Tibial nerve (tissue), 3 donors: ENCODE measurements at regions not wholly inside any gene's neighbourhood (a gene's known extent, or its start where the extent isn't known, plus 50 kb on each side); places are given as distances from the start of the nearest gene placed in this dataset.

Experiments used
- CTCF ChIP-seq, 5 experiments: fragments of 200-600 bp in 3 of 5; fragments of 450-650 bp in 2 of 5; sonication (generic) in 3 of 5; IDR thresholded peaks; one replicate each; pipeline ENCODE4 v1.5.1; 2016 to 2019; ENCODE audit warnings: antibody characterized with exemption in 5 of 5, mild to moderate bottlenecking in 3 of 5, moderate library complexity in 2 of 5
- POLR2A ChIP-seq, 2 donors: fragments of 450-650 bp; IDR thresholded peaks; one replicate each; pipeline ENCODE4 v1.6.1; 2017; ENCODE audit warnings: antibody characterized with exemption in 2 of 2, mild to moderate bottlenecking in 2 of 2, moderate library complexity in 2 of 2

DNA sequence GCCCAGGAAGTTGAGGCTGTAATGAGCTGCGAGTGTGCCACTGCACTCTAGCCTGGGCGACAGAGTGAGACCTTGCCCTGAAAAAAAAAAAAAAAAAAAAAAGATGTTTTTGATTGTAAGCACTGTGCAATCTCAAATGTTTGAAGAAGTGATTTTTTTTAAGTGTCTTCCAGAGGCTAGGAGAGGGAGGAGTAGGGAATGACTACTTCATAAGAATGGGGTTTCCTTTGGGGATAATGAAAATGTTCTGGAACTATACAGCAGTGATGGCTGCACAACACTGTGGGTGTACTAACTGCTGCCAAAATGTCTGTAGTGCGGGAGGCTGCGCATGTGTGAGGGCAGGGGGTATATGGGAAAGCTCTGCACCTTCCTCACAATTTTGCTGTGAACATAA lies 83.7 kb downstream of the MCFD2 start:
- TF ChIP-seq CTCF (IDR thresholded peaks at IDR 0.05) (no peak), POLR2A (IDR thresholded peaks at IDR 0.05) (no peak)
